GM23338 (cell line): ENCODE measurements at regions not wholly inside any gene's neighbourhood (a gene's known extent, or its start where the extent isn't known, plus 50 kb on each side); places are given as distances from the start of the nearest gene placed in this dataset.

Experiments
- ATAC-seq: fragments of 200-7000 bp; cut with Tn5 transposase; 3 replicates; pipeline ENCODE4 v1.9.1; 2020
- DNase-seq: peaks from one replicate; pipeline ENCODE4 v3.0.0-alpha.2; 2015; ENCODE audit warnings: low spot score
- H2AFZ ChIP-seq: fragments of 200-600 bp; sonication (generic); 2 replicates; pipeline ENCODE4 v1.8.0; 2016; ENCODE audit warnings: antibody characterized with exemption, mild to moderate bottlenecking, moderate library complexity
- H3F3A ChIP-seq: fragments of 200-600 bp; sonication (generic); replicated peaks from 2 replicates; pipeline ENCODE4 v1.8.0; 2017; ENCODE audit warnings: antibody characterized with exemption, mixed run types, low read depth
- H3K27ac ChIP-seq: fragments of 200-600 bp; sonication (generic); 2 replicates; pipeline ENCODE4 v1.6.1; 2016; ENCODE audit warnings: low read depth
- H3K27me3 ChIP-seq: fragments of 200-600 bp; sonication (generic); 2 replicates; pipeline ENCODE4 v1.8.0; 2016; ENCODE audit warnings: mild to moderate bottlenecking, mixed run types, moderate library complexity; ENCODE audit not compliant: insufficient read depth
- H3K36me3 ChIP-seq: fragments of 200-600 bp; sonication (generic); 2 replicates; pipeline ENCODE4 v1.8.0; 2016; ENCODE audit warnings: mild to moderate bottlenecking; ENCODE audit not compliant: insufficient read depth
- H3K4me1 ChIP-seq: fragments of 200-600 bp; sonication (generic); 2 replicates; pipeline ENCODE4 v1.8.0; 2016; ENCODE audit warnings: mild to moderate bottlenecking, moderate library complexity; ENCODE audit not compliant: insufficient read depth
- H3K4me2 ChIP-seq: fragments of 200-600 bp; sonication (generic); 2 replicates; pipeline ENCODE4 v1.7.1; 2017; ENCODE audit warnings: mixed run types
- H3K4me3 ChIP-seq: fragments of 200-600 bp; sonication (generic); 2 replicates; pipeline ENCODE4 v1.6.1; 2016; ENCODE audit warnings: mixed run types
- H3K79me2 ChIP-seq: fragments of 200-600 bp; sonication (generic); replicated peaks from 2 replicates; pipeline ENCODE4 v1.8.0; 2017; ENCODE audit warnings: mild to moderate bottlenecking; ENCODE audit not compliant: insufficient read depth
- H3K9me2 ChIP-seq: fragments of 200-600 bp; sonication (generic); 2 replicates; pipeline ENCODE4 v1.8.0; 2017; ENCODE audit not compliant: insufficient read depth
- H4K20me1 ChIP-seq: fragments of 200-600 bp; sonication (generic); replicated peaks from 2 replicates; pipeline ENCODE4 v1.8.0; 2017; ENCODE audit warnings: mild to moderate bottlenecking; ENCODE audit not compliant: insufficient read depth
- H3K27ac Mint-ChIP-seq: 2 replicates; pipeline ENCODE4 v1.8.0; 2020; ENCODE audit warnings: inconsistent platforms, mild to moderate bottlenecking, moderate library complexity, mixed read lengths
- H3K27me3 Mint-ChIP-seq: 3 replicates; pipeline ENCODE4 v1.8.0; 2022; ENCODE audit warnings: low read depth, mild to moderate bottlenecking, moderate library complexity, mixed read lengths, inconsistent platforms; ENCODE audit not compliant: insufficient read depth, poor library complexity
- H3K36me3 Mint-ChIP-seq: 3 replicates; pipeline ENCODE4 v1.8.0; 2021; ENCODE audit warnings: low read depth, mild to moderate bottlenecking, inconsistent platforms, moderate library complexity, mixed read lengths
- H3K4me1 Mint-ChIP-seq: 3 replicates; pipeline ENCODE4 v1.8.0; 2020; ENCODE audit warnings: mild to moderate bottlenecking, inconsistent platforms, mixed read lengths
- H3K4me3 Mint-ChIP-seq: 3 replicates; pipeline ENCODE4 v1.8.0; 2021; ENCODE audit warnings: moderate library complexity, mild to moderate bottlenecking, inconsistent platforms, mixed read lengths
- H3K9me3 Mint-ChIP-seq: 3 replicates; pipeline ENCODE4 v1.8.0; 2020; ENCODE audit warnings: moderate library complexity, mild to moderate bottlenecking, inconsistent platforms, mixed read lengths
- CREB1 ChIP-seq: fragments of 250-450 bp; sonication (Bioruptor Pico); IDR thresholded peaks from 2 replicates; pipeline ENCODE4 v1.5.0; 2020; ENCODE audit warnings: low read depth, mild to moderate bottlenecking, moderate library complexity
- EZH2 ChIP-seq: fragments of 200-600 bp; sonication (generic); IDR thresholded peaks from one replicate; pipeline ENCODE4 v1.8.0; 2017; ENCODE audit warnings: antibody characterized with exemption, mild to moderate bottlenecking, low read depth; ENCODE audit not compliant: unreplicated experiment
- JUNB ChIP-seq: IDR thresholded peaks from one replicate; pipeline ENCODE4 v1.6.1; 2016; ENCODE audit warnings: antibody characterized with exemption; ENCODE audit not compliant: unreplicated experiment
- REST ChIP-seq: IDR thresholded peaks from one replicate; pipeline ENCODE4 v1.6.1; 2018; ENCODE audit warnings: antibody characterized with exemption; ENCODE audit not compliant: unreplicated experiment
- STAT1 ChIP-seq: IDR thresholded peaks from one replicate; pipeline ENCODE4 v1.6.1; 2016; ENCODE audit warnings: antibody characterized with exemption; ENCODE audit not compliant: unreplicated experiment
- ZNF114 ChIP-seq: fragments of 250-450 bp; sonication (Bioruptor Pico); IDR thresholded peaks from 2 replicates; pipeline ENCODE4 v1.5.0; 2020; ENCODE audit warnings: mild to moderate bottlenecking, moderate library complexity
- ZNF331 ChIP-seq: fragments of 250-450 bp; sonication (Bioruptor Pico); IDR thresholded peaks from 2 replicates; pipeline ENCODE4 v1.5.0; 2020; ENCODE audit warnings: low read depth, mild to moderate bottlenecking, moderate library complexity
- TF ChIP-seq, protein P1 (sequence below): IDR thresholded peaks from 2 replicates; pipeline ENCODE4 v1.6.1; 2016; ENCODE audit warnings: antibody characterized with exemption

- Histone ChIP-seq H2AFZ (no peak overlapping the region), H3K27ac (no peak overlapping the region), H3K9me2 (0 out of 2 replicates have a peak, but pooled peaks cover 4% of the 10 kb centered on the region), H3K4me3 (no peak overlapping the region), H3K79me2 (no peaks in the 10 kb centered on the region), H3K27me3 (no peaks in the 10 kb centered on the region), H3K36me3 (0 out of 2 replicates have a peak, but pooled peaks cover 3% of the 10 kb centered on the region), H3K4me1 (no peaks in the 10 kb centered on the region), H3F3A (no peaks in the 10 kb centered on the region), H4K20me1 (no peaks in the 10 kb centered on the region), H3K4me2 (no peak overlapping the region)
- no peak overlapping the region for H3K27ac Mint-ChIP-seq
- TF ChIP-seq REST (no peak), EZH2 (no peak)
- H3K4me3 Mint-ChIP-seq, result no peak overlapping the region
- peaks cover 15% of the 10 kb centered on the region; the same call in 2 of the 3 replicates for H3K9me3 Mint-ChIP-seq
- DNase-seq (no peak), ATAC-seq (no peak)
- peaks cover 4% of the 10 kb centered on the region; the same call in 2 of the 3 replicates for H3K4me1 Mint-ChIP-seq
- 0 out of 3 replicates have a peak, but pooled peaks cover 2% of the 10 kb centered on the region for H3K36me3 Mint-ChIP-seq
- peaks cover 4% of the 10 kb centered on the region for H3K27me3 Mint-ChIP-seq
Measured at GRCh38 chr2:234802071-234802844, 149.6 kb upstream of the SH3BP4 start.

DNA sequence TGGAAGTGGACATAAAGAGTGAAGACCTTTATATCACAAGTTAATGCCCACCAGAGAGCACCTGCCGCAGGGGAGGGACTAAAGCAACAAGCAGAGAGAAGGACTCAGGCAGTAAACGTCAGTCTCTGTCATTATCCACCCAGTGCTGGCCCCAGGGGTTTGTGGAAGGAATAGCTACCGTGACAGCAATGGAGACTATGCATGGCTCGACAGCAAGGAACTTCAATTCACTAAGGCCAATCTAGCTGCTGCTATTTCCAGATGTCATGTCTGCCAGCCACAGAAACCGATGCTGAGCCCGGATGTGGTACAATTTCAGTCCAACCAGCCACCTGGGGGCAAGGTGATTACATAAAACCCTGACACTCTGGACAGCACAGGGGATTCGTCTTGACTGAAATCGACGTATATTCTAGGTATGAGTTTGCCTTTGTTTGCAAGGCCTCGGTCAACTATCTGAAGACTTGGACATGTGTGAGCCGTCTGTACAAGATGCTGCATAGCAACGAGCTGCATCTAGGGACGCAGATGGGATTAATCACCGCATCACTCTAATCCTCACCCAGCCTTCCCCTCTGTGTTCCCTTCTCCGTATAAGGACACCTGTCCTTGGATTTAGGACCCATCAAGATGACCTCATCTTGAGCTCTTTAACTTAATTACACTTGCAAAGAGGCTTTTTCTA is 154.1 kb upstream of the SH3BP4 start:
- DNase-seq, result no peak
- H3K9me2 ChIP-seq, result no peaks in the 10 kb centered on the region
- no peak overlapping the region for H3K4me2 ChIP-seq
- peaks cover 10% of the 10 kb centered on the region for H3K4me1 ChIP-seq
- ATAC-seq, result no peak
- H4K20me1 ChIP-seq, result no peaks in the 10 kb centered on the region
- no peak overlapping the region for H3K4me3 Mint-ChIP-seq
- H3K9me3 Mint-ChIP-seq, result no peaks in the 10 kb centered on the region
- H2AFZ ChIP-seq, result no peak overlapping the region
- peaks cover 4% of the 10 kb centered on the region for H3K27me3 Mint-ChIP-seq
- no peaks in the 10 kb centered on the region for H3F3A ChIP-seq
- no peak overlapping the region for H3K27ac ChIP-seq
- H3K4me1 Mint-ChIP-seq, result peaks cover 15% of the 10 kb centered on the region
- TF ChIP-seq STAT1 (no peak), ZNF114 (CRISPR knock-in tag) (no peak), CREB1 (CRISPR knock-in tag) (no peak), ZNF331 (CRISPR knock-in tag) (no peak), EZH2 (no peak), JUNB (no peak)
- TF ChIP-seq, protein P1, sequence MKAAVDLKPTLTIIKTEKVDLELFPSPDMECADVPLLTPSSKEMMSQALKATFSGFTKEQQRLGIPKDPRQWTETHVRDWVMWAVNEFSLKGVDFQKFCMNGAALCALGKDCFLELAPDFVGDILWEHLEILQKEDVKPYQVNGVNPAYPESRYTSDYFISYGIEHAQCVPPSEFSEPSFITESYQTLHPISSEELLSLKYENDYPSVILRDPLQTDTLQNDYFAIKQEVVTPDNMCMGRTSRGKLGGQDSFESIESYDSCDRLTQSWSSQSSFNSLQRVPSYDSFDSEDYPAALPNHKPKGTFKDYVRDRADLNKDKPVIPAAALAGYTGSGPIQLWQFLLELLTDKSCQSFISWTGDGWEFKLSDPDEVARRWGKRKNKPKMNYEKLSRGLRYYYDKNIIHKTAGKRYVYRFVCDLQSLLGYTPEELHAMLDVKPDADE, result no peak
- H3K36me3 Mint-ChIP-seq, result no peaks in the 10 kb centered on the region
- no peaks in the 10 kb centered on the region for H3K79me2 ChIP-seq
- H3K27me3 ChIP-seq, result no peaks in the 10 kb centered on the region
- no peak overlapping the region for H3K27ac Mint-ChIP-seq
- H3K4me3 ChIP-seq, result no peak overlapping the region
- no peaks in the 10 kb centered on the region for H3K36me3 ChIP-seq
